ENCODE measurements at regions not wholly inside any gene's neighbourhood (a gene's known extent, or its start where the extent isn't known, plus 50 kb on each side); places are given as distances from the start of the nearest gene placed in this dataset.

GRCh38 chr2:199015072-199015471 is 442.7 kb downstream of the SATB2 start:
- no peaks in the 10 kb centered on the region for H3K27me3 ChIP-seq (ENCODE audit: control insufficient read depth, extremely low read depth, insufficient read depth, low read length)
- no peaks in the 10 kb centered on the region for H3K4me1 ChIP-seq (ENCODE audit: control insufficient read depth, extremely low read depth, insufficient read depth, low read length)
- dilution Hi-C loops (cut with MboI; ENCODE audit: extremely low pct_ligation_motif_present, low sequenced_read_pairs): no loop called here
- FAIRE-seq (no peak), DNase-seq (ENCODE audit: low read depth, low spot score) (no peak)
- H3K79me2 ChIP-seq (ENCODE audit: control insufficient read depth, insufficient read depth, low read length): no peaks in the 10 kb centered on the region
- H3K9me1 ChIP-seq (ENCODE audit: control insufficient read depth, extremely low read depth, insufficient read depth, low read length): no peaks in the 10 kb centered on the region
- H3K27ac ChIP-seq (ENCODE audit: control insufficient read depth, insufficient read depth, low read length): no peak overlapping the region
- H2AFZ ChIP-seq (ENCODE audit: control insufficient read depth, low read length): no peak overlapping the region
- TF ChIP-seq EZH2 (IDR thresholded peaks at IDR 0.05; ENCODE audit: low read length): no peak
- TF ChIP-seq, protein P1, sequence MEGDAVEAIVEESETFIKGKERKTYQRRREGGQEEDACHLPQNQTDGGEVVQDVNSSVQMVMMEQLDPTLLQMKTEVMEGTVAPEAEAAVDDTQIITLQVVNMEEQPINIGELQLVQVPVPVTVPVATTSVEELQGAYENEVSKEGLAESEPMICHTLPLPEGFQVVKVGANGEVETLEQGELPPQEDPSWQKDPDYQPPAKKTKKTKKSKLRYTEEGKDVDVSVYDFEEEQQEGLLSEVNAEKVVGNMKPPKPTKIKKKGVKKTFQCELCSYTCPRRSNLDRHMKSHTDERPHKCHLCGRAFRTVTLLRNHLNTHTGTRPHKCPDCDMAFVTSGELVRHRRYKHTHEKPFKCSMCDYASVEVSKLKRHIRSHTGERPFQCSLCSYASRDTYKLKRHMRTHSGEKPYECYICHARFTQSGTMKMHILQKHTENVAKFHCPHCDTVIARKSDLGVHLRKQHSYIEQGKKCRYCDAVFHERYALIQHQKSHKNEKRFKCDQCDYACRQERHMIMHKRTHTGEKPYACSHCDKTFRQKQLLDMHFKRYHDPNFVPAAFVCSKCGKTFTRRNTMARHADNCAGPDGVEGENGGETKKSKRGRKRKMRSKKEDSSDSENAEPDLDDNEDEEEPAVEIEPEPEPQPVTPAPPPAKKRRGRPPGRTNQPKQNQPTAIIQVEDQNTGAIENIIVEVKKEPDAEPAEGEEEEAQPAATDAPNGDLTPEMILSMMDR (optimal IDR thresholded peaks at IDR 0.05 in 1 of 3, IDR thresholded peaks at IDR 0.05 in 1 of 3, conservative IDR thresholded peaks at IDR 0.05 in 1 of 3; ENCODE audit: extremely low read depth in 1 of 3, insufficient read depth in 2 of 3, low read length in 3 of 3): no peak
- H3K9ac ChIP-seq (ENCODE audit: control insufficient read depth, extremely low read depth, insufficient read depth, low read length): no peak overlapping the region
- no peak overlapping the region for H3K4me3 ChIP-seq (ENCODE audit: control insufficient read depth in 2 of 3, extremely low read depth in 1 of 3, insufficient read depth in 2 of 3, low read depth in 1 of 3, low read length in 3 of 3)
- H4K20me1 ChIP-seq (ENCODE audit: control insufficient read depth, extremely low read depth, insufficient read depth, low read length): no peaks in the 10 kb centered on the region
- no peaks in the 10 kb centered on the region for H3K9me3 ChIP-seq (ENCODE audit: control insufficient read depth, low read depth, low read length)
- H3K36me3 ChIP-seq (ENCODE audit: control insufficient read depth in 2 of 2, extremely low read depth in 1 of 2, insufficient read depth in 2 of 2, low read length in 2 of 2): no peaks in the 10 kb centered on the region
- no peak overlapping the region for H3K4me2 ChIP-seq (ENCODE audit: control insufficient read depth, extremely low read depth, insufficient read depth, low read depth, low read length)

DNA sequence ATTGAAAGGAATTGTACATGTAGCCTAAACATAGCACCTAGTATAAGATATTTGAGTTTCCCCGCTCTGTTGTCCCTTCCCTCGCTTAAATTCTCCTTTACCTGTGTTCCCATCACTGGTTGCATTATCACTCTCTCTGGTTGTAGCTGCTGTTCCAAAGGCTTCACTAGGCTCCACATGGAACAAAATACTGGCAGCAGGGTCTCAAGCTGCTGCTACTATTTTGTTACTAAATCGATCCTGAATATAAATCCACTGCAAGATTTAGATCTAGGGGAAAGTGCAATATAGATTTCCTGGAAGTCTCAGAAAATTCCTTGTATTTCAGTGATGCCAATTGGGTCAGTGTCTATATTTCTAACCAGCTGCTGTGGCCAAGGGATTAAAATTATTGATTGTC is 443.5 kb downstream of the SATB2 start:
- Histone ChIP-seq H3K36me3 (ENCODE audit: control insufficient read depth in 2 of 2, extremely low read depth in 1 of 2, insufficient read depth in 2 of 2, low read length in 2 of 2) (no peaks in the 10 kb centered on the region), H3K4me3 (ENCODE audit: control insufficient read depth in 2 of 3, extremely low read depth in 1 of 3, insufficient read depth in 2 of 3, low read depth in 1 of 3, low read length in 3 of 3) (no peak overlapping the region), H3K4me2 (ENCODE audit: control insufficient read depth, extremely low read depth, insufficient read depth, low read depth, low read length) (no peak overlapping the region), H3K4me1 (ENCODE audit: control insufficient read depth, extremely low read depth, insufficient read depth, low read length) (no peaks in the 10 kb centered on the region), H3K27ac (ENCODE audit: control insufficient read depth, insufficient read depth, low read length) (no peak overlapping the region), H3K9me3 (ENCODE audit: control insufficient read depth, low read depth, low read length) (no peaks in the 10 kb centered on the region), H3K9me1 (ENCODE audit: control insufficient read depth, extremely low read depth, insufficient read depth, low read length) (no peaks in the 10 kb centered on the region), H3K79me2 (ENCODE audit: control insufficient read depth, insufficient read depth, low read length) (no peaks in the 10 kb centered on the region), H4K20me1 (ENCODE audit: control insufficient read depth, extremely low read depth, insufficient read depth, low read length) (no peaks in the 10 kb centered on the region), H3K27me3 (ENCODE audit: control insufficient read depth, extremely low read depth, insufficient read depth, low read length) (no peaks in the 10 kb centered on the region), H2AFZ (ENCODE audit: control insufficient read depth, low read length) (no peak overlapping the region), H3K9ac (ENCODE audit: control insufficient read depth, extremely low read depth, insufficient read depth, low read length) (no peak overlapping the region)
- no peak for FAIRE-seq
- dilution Hi-C loops (cut with MboI; ENCODE audit: extremely low pct_ligation_motif_present, low sequenced_read_pairs): no loop called here
- no peak for TF ChIP-seq EZH2 (IDR thresholded peaks at IDR 0.05; ENCODE audit: low read length)
- TF ChIP-seq, protein P1 (optimal IDR thresholded peaks at IDR 0.05 in 1 of 3, IDR thresholded peaks at IDR 0.05 in 1 of 3, conservative IDR thresholded peaks at IDR 0.05 in 1 of 3; ENCODE audit: extremely low read depth in 1 of 3, insufficient read depth in 2 of 3, low read length in 3 of 3): no peak
- no peak for DNase-seq (ENCODE audit: low read depth, low spot score)

All from keratinocyte (primary cell).